ENCODE measurements at regions not wholly inside any gene's neighbourhood (a gene's known extent, or its start where the extent isn't known, plus 50 kb on each side); places are given as distances from the start of the nearest gene placed in this dataset.

DNA sequence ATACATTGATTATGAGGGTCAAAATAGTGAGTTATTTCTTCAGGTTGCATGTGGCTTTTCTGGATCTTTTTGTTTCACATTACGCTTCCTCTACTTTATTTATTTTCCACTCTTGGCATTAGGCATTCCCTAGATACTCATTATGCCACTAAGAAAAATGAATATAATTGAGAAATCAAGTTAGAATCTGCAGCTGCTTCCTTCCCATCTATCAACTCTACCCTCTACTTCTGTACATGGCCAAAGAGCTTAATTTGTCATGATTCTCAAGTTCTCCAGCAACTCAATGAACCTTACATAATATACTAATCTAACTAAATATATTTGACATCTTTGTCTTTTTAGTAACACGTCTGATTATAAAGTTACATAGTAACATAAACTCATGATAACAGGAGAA, 598.1 kb upstream of the LRRTM4 start:
- TF ChIP-seq, protein P1, sequence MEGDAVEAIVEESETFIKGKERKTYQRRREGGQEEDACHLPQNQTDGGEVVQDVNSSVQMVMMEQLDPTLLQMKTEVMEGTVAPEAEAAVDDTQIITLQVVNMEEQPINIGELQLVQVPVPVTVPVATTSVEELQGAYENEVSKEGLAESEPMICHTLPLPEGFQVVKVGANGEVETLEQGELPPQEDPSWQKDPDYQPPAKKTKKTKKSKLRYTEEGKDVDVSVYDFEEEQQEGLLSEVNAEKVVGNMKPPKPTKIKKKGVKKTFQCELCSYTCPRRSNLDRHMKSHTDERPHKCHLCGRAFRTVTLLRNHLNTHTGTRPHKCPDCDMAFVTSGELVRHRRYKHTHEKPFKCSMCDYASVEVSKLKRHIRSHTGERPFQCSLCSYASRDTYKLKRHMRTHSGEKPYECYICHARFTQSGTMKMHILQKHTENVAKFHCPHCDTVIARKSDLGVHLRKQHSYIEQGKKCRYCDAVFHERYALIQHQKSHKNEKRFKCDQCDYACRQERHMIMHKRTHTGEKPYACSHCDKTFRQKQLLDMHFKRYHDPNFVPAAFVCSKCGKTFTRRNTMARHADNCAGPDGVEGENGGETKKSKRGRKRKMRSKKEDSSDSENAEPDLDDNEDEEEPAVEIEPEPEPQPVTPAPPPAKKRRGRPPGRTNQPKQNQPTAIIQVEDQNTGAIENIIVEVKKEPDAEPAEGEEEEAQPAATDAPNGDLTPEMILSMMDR (conservative IDR thresholded peaks at IDR 0.05): no peak
- no peak overlapping the region for H2BK120ac ChIP-seq (ENCODE audit: low read depth, low read length, poor library complexity, severe bottlenecking)
- Mint-ChIP-seq H3K4me1 (no peaks in the 10 kb centered on the region), H3K9me3 (no peaks in the 10 kb centered on the region; a peak in 1 of 5 replicates), H3K4me3 (no peak overlapping the region), H3K27me3 (ENCODE audit: low read depth) (no peaks in the 10 kb centered on the region), H3K27ac (no peak overlapping the region), H3K36me3 (ENCODE audit: insufficient read depth in 1 of 3, low read depth in 3 of 3) (peaks cover 0 to 8% (median 0%) of the 10 kb centered on the region in 3 experiments; a peak in 3 of 7 replicates)
- no peak overlapping the region for H4K5ac ChIP-seq (ENCODE audit: insufficient read length, low read depth, low read length)
- H3K27me3 ChIP-seq (ENCODE audit: insufficient read depth, low read length): no peaks in the 10 kb centered on the region
- no peaks in the 10 kb centered on the region for H3K79me1 ChIP-seq (ENCODE audit: insufficient read depth, low read depth, low read length, poor library complexity, severe bottlenecking)
- H3K14ac ChIP-seq (ENCODE audit: insufficient read depth, low read length): no peak overlapping the region
- no peak overlapping the region for H3K27ac ChIP-seq (ENCODE audit: insufficient read length, low read depth, low read length)
- H3K18ac ChIP-seq (ENCODE audit: insufficient read length, low read depth, low read length): no peak overlapping the region
- no peak overlapping the region for H2BK15ac ChIP-seq (ENCODE audit: low read depth, low read length)
- no peak overlapping the region for H3K56ac ChIP-seq (ENCODE audit: insufficient read length, low read depth, low read length)
- no peak overlapping the region for H2BK5ac ChIP-seq (ENCODE audit: insufficient read length, low read length)
- H3K23me2 ChIP-seq (ENCODE audit: insufficient read length, low read depth, low read length, poor library complexity, severe bottlenecking): no peaks in the 10 kb centered on the region
- H4K20me1 ChIP-seq (ENCODE audit: control insufficient read depth, insufficient read depth, insufficient read length): no peaks in the 10 kb centered on the region
- no peak for DNase-seq
- H3K23ac ChIP-seq (ENCODE audit: insufficient read length, low read depth, low read length): no peak overlapping the region
- no peak overlapping the region for H3K9ac ChIP-seq (ENCODE audit: extremely low read depth, insufficient read length, low read length)
- H3K4ac ChIP-seq (ENCODE audit: low read depth, low read length): no peak overlapping the region
- H2AK5ac ChIP-seq (ENCODE audit: insufficient read length, low read length): no peak overlapping the region
- H3T11ph ChIP-seq (ENCODE audit: low read length): no peak overlapping the region
- WGBS (ENCODE audit: extremely low coverage, insufficient read length, low lambda C conversion rate): no CpG with 5 or more reads among the region's 2 CpGs
- no peak overlapping the region for H3K4me2 ChIP-seq (ENCODE audit: insufficient read depth, insufficient read length, low read length)
- H2AFZ ChIP-seq (ENCODE audit: low read length): no peak overlapping the region
- no peak overlapping the region for H4K91ac ChIP-seq (ENCODE audit: insufficient read length, low read depth, low read length)
- no peaks in the 10 kb centered on the region for H3K79me2 ChIP-seq (ENCODE audit: insufficient read depth, low read length)
- H2BK12ac ChIP-seq (ENCODE audit: insufficient read length, low read depth, low read length): no peak overlapping the region
- no peak overlapping the region for H4K8ac ChIP-seq (replicated peaks; ENCODE audit: insufficient read length, low read depth, low read length)
- H3K9me3 ChIP-seq (ENCODE audit: control insufficient read depth, low read depth, low read length): no peaks in the 10 kb centered on the region
- H3K4me1 ChIP-seq (ENCODE audit: insufficient read depth, low read length): no peaks in the 10 kb centered on the region
- H2BK20ac ChIP-seq (ENCODE audit: low read depth, low read length, poor library complexity, severe bottlenecking): no peak overlapping the region

Data from H9 (cell line).